ENCODE measurements at regions not wholly inside any gene's neighbourhood (a gene's known extent, or its start where the extent isn't known, plus 50 kb on each side); places are given as distances from the start of the nearest gene placed in this dataset.

DNA sequence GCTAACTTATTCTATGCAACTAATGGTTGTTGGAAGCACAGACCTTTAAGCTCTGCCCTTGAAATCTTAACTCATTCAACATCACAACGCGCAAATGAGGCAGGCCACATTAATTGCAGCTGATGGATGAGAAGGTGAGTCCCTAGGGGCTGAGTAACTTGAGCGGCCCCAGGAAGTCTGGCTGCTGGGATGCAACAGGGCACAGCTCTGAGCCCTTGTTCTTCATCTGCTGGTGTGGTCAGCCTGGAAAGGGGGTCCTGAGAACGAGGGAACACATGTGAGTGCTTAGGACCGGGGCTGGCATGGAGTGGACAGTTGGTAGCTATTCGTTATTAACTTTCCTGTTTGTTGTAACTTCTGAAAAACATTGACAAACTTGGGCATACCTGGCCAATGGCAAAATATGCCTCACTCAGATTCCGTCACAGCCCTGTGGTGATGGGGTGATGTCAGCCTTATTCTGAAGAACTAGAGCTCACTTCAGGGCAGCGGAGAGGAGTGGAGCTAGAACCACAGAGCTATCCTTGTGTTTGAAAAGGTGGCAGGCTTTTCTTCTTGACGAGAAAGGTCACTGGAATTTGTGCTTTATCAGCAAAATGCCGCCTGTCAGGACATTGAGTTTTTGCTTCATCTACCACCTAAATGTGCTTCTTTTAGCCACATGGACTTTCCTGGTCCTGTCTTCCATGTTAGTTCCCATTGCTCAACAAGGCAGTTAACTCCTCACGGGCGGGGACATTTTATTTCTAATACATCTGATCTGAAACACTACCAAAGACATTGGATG is 145.9 kb upstream of the FHL2 start:
- TF ChIP-seq, protein P1, sequence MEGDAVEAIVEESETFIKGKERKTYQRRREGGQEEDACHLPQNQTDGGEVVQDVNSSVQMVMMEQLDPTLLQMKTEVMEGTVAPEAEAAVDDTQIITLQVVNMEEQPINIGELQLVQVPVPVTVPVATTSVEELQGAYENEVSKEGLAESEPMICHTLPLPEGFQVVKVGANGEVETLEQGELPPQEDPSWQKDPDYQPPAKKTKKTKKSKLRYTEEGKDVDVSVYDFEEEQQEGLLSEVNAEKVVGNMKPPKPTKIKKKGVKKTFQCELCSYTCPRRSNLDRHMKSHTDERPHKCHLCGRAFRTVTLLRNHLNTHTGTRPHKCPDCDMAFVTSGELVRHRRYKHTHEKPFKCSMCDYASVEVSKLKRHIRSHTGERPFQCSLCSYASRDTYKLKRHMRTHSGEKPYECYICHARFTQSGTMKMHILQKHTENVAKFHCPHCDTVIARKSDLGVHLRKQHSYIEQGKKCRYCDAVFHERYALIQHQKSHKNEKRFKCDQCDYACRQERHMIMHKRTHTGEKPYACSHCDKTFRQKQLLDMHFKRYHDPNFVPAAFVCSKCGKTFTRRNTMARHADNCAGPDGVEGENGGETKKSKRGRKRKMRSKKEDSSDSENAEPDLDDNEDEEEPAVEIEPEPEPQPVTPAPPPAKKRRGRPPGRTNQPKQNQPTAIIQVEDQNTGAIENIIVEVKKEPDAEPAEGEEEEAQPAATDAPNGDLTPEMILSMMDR (conservative IDR thresholded peaks at IDR 0.05 in 1 of 2, IDR thresholded peaks at IDR 0.05 in 1 of 2; ENCODE audit: extremely low read depth in 1 of 2, insufficient read depth in 1 of 2, low read depth in 1 of 2, low read length in 2 of 2): no peak
- no peak for TF ChIP-seq EZH2 (IDR thresholded peaks at IDR 0.05; ENCODE audit: borderline replicate concordance, low read length)
